AG04449 (cell line): ENCODE measurements at regions not wholly inside any gene's neighbourhood (a gene's known extent, or its start where the extent isn't known, plus 50 kb on each side); places are given as distances from the start of the nearest gene placed in this dataset.
"Not testable (repeated sequence)": the region's sequence is repeated elsewhere in the genome, so short reads cannot be mapped to it uniquely, and the experiment has no call there.

Experiments used
- CTCF ChIA-PET: fragments of 350-600 bp; formaldehyde crosslinking; extraction: SDS; loops from one replicate; lab custom pipeline; 2021; ENCODE audit warnings: antibody characterized with exemption; lab: Yijun Ruan, JAX
- POLR2A ChIA-PET: fragments of 400-600, 350-600 bp; formaldehyde crosslinking; extraction: SDS; loops from one replicate; lab custom pipeline; 2020; ENCODE audit warnings: antibody characterized with exemption, inconsistent platforms; lab: Yijun Ruan, JAX
- DNase-seq: peaks from one replicate; pipeline ENCODE4 v3.0.0-alpha.2; 2010; ENCODE audit warnings: low read depth, low spot score
- H3K4me3 ChIP-seq: 2 replicates; pipeline ENCODE4 v1.5.1; 2011; ENCODE audit warnings: low read depth, mild to moderate bottlenecking, control low read depth, low read length
- TF ChIP-seq, protein P1 (sequence below): IDR thresholded peaks from one replicate; pipeline ENCODE4 v1.5.1; 2011; ENCODE audit warnings: mild to moderate bottlenecking, moderate library complexity, low read length, control low read depth, inconsistent platforms; ENCODE audit not compliant: insufficient read depth; ENCODE audit errors: missing control alignments

DNA sequence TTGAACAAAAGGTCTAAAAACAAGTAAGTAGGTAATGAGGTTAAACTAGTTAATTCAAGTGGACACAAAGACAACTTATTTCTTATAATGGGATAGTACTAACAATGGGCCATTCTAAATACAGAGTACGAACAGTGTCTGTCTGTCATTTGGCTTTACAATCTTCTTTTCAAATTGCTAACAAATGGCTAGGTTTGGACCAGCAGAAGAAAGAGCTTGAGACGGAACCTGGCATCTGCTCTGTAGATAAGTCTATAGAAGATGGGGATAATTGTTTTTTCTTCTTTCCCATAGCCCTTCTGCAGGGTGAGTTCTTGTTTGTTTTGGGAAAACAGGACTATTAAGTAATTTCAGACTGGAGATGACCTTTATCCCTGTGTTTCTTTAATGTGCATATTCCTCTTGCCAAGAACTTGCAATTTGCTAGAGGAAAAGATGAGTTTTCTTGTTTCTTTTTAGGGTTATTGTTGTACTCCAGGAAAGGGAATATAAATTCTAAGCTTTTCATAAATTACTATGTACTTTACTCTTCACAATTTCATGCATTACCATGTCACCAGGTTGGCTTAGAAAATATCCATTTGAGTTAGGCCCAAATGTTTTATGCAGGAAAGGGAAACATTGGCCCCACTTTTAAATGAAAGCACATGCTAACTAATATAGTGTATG is 500.5 kb upstream of the SYT4 start:
- TF ChIP-seq, protein P1, sequence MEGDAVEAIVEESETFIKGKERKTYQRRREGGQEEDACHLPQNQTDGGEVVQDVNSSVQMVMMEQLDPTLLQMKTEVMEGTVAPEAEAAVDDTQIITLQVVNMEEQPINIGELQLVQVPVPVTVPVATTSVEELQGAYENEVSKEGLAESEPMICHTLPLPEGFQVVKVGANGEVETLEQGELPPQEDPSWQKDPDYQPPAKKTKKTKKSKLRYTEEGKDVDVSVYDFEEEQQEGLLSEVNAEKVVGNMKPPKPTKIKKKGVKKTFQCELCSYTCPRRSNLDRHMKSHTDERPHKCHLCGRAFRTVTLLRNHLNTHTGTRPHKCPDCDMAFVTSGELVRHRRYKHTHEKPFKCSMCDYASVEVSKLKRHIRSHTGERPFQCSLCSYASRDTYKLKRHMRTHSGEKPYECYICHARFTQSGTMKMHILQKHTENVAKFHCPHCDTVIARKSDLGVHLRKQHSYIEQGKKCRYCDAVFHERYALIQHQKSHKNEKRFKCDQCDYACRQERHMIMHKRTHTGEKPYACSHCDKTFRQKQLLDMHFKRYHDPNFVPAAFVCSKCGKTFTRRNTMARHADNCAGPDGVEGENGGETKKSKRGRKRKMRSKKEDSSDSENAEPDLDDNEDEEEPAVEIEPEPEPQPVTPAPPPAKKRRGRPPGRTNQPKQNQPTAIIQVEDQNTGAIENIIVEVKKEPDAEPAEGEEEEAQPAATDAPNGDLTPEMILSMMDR = no peak
- H3K4me3 ChIP-seq = no peak overlapping the region
- ChIA-PET CTCF (no interaction called here), POLR2A (no interaction called here)
- no peak for DNase-seq

DNA sequence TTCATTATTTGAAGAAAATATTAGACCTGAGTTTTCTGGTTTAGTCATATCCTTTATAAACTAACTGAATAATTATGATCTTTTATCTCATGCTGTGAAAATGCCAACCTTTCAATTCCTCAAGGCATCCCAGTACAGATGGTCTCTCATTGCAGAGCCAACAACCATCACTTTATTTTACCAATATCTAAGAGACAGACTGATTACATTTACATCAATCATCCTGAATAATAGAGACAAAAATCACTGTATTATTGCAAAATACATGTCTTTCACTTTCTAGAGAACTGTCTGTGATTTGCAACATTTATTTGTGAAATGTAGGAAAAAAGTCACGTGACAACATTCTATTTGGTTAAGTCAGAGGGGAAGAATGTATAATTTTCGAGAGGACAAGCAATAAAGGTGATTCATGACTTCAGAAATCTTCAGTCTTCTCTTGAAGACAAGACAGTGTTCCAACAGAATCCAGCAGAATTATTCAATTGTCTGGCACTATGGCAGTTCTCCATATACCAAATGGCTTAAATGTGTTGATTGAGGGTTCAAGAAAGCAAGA is 503.6 kb upstream of the SYT4 start:
- ChIA-PET POLR2A (no interaction called here), CTCF (interaction anchor here (0.7 kb wide), 1 partner anchor 120 kb away, joined by 3 read pairs; no protein-coding TSS in a partner anchor)

DNA sequence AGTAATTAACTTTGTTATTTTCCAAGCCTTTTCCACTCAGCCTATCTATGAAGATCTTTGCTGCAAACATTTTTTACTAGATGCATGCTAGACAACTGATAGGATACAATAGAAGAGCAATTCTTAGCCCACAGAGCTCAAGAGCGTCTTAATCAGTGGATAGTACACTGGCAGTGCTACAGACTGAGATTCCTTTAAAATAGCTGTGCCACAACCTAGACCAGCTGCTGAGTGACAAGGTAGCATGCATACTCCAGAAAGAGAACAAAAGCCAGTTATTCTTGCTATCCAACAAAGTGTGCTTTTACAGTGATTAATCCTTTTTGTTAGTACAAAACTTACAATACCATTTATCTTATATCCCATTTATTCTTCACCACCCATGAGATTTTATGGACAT is 507.9 kb upstream of the SYT4 start:
- H3K4me3 ChIP-seq = no peak overlapping the region
- CTCF ChIA-PET = no interaction called here
- TF ChIP-seq, protein P1 = no peak
- DNase-seq = no peak
- POLR2A ChIA-PET = no interaction called here

More for the DNA sequence above, 503.6 kb upstream of the SYT4 start:
- DNase-seq = peak; percentile 24
- H3K4me3 ChIP-seq = no peak overlapping the region
- TF ChIP-seq, protein P1 = no peak

DNA sequence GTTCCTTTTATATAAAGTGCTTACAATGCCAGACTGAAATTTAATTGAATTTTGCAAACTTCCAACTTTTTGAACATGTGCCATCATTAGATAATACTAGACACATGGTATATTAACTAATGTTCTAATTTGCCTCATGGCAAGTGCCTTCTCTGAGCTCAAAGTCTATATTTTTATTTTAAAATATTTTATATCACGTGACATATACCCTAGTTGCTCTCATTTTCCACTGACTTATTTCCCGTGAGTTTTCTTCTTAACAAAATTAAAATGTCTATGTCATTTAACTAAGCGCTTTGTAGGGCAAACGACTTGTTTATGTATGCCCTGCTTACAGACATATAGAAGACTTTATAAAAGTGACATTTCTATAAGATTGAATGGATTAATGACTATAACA is 509.6 kb upstream of the SYT4 start:
- ChIA-PET POLR2A (no interaction called here), CTCF (no interaction called here)
- no peak overlapping the region for H3K4me3 ChIP-seq
- DNase-seq = no peak
- TF ChIP-seq, protein P1 = no peak

DNA sequence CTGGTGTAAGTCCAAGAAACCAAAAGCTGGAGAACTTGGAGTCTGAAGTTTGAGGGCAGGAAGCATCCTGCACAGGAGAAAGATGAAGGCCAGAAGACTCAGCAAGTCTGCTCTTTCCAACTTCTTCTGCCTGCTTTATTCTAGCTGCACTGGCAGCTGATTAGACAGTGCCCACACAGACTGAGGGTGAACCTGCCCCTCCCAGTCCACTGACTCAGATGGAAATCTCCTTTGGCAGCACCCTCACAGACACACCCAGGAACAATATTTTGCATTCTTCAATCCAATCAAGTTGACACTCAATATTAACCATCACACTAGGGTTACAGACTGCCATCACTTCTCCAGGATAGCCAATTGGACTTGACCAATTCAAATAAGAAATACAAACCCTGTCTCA is 510.4 kb upstream of the SYT4 start:
- DNase-seq, H3K4me3 ChIP-seq, POLR2A ChIA-PET, CTCF ChIA-PET: not testable (repeated sequence)

DNA sequence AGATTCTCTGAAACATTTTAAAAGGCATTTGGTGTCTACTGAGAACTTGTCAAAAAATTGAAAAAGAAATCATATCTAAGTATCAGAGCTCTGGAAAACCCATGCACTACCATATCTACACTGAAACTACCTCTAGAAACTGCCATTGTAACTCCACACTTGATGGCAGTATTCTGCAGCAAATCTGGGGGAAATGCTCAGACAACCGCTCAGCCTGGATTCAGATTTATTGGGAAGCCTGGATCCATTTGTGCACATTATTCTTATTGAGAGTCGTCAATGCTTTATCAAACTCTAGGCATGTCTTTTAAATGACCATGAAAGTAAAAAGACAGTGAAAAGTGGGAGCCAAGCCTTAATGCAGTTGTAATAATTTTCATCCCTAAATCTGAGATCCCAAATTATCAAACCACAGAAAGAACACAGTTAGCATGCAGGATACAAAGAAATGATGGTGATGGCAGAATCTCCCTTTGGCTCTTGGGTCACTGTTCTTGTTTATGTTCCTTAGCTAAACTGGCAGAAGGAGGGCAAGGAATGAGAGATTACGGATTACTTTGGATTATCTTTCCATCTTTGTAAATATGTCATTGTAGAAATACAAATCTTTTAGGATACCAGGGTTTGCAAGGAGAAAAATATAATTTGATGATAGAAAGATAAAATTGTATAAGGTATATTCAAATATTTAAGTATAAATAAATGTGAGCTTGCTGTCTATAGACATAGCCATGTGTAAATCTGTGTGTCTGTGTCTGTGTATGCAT is 512.1 kb upstream of the SYT4 start:
- no peak overlapping the region for H3K4me3 ChIP-seq
- POLR2A ChIA-PET = no interaction called here
- no peak for DNase-seq
- CTCF ChIA-PET = no interaction called here
- TF ChIP-seq, protein P1 = peak; percentile 17
